ENCODE measurements at regions not wholly inside any gene's neighbourhood (a gene's known extent, or its start where the extent isn't known, plus 50 kb on each side); places are given as distances from the start of the nearest gene placed in this dataset.

GRCh38 chr15:99476413-99477222, 89.2 kb upstream of the MEF2A start:
- no peak for TF ChIP-seq CTCF (IDR thresholded peaks at IDR 0.05)
- no peak for TF ChIP-seq POLR2A (IDR thresholded peaks at IDR 0.05)
